ENCODE measurements at regions not wholly inside any gene's neighbourhood (a gene's known extent, or its start where the extent isn't known, plus 50 kb on each side); places are given as distances from the start of the nearest gene placed in this dataset.
A peak's percentile ranks its signal among the peaks of the same experiment; 100 is the strongest.

DNA sequence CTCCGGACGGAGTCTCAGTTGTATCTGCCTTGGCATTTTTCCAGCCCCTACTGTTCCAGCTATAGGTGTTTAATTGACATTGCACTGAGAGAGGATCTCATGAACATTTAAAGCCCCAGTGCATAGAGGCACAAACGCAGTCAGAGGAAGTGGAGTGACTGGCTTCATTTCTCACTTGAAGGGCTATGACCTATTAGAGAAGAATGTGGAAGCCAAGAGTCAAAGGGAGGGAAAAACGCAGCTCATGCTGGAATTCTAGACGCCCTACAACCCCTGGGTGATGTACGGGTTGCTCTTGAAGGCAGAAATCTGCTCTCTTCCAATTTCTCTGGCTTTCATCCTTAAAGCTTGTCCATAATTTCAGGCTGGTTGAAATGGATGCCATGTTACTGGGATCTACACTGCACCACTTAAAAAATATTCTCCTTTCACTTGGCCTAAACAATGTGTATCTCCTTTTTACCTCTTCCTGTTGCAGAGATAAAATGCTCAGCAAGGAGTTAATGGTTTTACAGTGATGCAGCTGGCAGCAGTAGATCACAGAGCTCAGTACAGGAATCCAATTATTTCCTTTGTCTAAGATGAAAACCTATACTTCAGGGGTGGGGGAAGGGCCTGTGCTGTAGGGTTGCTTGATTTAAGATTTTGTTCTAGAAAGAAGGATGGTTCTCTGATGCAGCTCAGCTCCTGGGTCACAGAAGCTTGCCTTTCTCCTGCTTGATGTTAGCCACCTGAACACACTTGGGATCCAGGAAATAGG, 61.8 kb upstream of the MAMDC2 start:
- H3K4me1 Mint-ChIP-seq = peaks cover 26% of the 10 kb centered on the region
- H3K4me3 ChIP-seq (ENCODE audit: low read length) = peak overlapping the region; percentile 30
- DNase-seq = no peak
- TF ChIP-seq, protein P1, sequence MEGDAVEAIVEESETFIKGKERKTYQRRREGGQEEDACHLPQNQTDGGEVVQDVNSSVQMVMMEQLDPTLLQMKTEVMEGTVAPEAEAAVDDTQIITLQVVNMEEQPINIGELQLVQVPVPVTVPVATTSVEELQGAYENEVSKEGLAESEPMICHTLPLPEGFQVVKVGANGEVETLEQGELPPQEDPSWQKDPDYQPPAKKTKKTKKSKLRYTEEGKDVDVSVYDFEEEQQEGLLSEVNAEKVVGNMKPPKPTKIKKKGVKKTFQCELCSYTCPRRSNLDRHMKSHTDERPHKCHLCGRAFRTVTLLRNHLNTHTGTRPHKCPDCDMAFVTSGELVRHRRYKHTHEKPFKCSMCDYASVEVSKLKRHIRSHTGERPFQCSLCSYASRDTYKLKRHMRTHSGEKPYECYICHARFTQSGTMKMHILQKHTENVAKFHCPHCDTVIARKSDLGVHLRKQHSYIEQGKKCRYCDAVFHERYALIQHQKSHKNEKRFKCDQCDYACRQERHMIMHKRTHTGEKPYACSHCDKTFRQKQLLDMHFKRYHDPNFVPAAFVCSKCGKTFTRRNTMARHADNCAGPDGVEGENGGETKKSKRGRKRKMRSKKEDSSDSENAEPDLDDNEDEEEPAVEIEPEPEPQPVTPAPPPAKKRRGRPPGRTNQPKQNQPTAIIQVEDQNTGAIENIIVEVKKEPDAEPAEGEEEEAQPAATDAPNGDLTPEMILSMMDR (conservative IDR thresholded peaks at IDR 0.05) = no peak
- no peaks in the 10 kb centered on the region for H3K36me3 ChIP-seq (ENCODE audit: control insufficient read depth, insufficient read depth, low read length)
- peaks cover 19% of the 10 kb centered on the region for H3K4me1 ChIP-seq (ENCODE audit: control insufficient read depth, insufficient read depth, low read length)
- H3K27ac ChIP-seq (ENCODE audit: low read depth, low read length) = no peak overlapping the region
- no peaks in the 10 kb centered on the region for H3K27me3 Mint-ChIP-seq (ENCODE audit: insufficient read depth)
- no peak overlapping the region for H3K9ac ChIP-seq (ENCODE audit: extremely low read depth, low read length, poor library complexity, severe bottlenecking)
- no peak overlapping the region for H3K27ac Mint-ChIP-seq
- H3K9me3 Mint-ChIP-seq = peaks cover 3% of the 10 kb centered on the region
- no peak overlapping the region for H3K4me3 Mint-ChIP-seq
- H3K27me3 ChIP-seq (ENCODE audit: control insufficient read depth, insufficient read depth, low read length, poor library complexity, severe bottlenecking) = no peaks in the 10 kb centered on the region
- no peaks in the 10 kb centered on the region for H3K36me3 Mint-ChIP-seq (ENCODE audit: low read depth)
- WGBS, 2 experiments (ENCODE audit: insufficient coverage in 1 of 2, insufficient read length in 1 of 2) = 74 to 85% methylated on average over 4 to 6 of the region's 6 CpGs
- peaks cover 18% of the 10 kb centered on the region for H3K9me3 ChIP-seq (ENCODE audit: control insufficient read depth, low read length)

DNA sequence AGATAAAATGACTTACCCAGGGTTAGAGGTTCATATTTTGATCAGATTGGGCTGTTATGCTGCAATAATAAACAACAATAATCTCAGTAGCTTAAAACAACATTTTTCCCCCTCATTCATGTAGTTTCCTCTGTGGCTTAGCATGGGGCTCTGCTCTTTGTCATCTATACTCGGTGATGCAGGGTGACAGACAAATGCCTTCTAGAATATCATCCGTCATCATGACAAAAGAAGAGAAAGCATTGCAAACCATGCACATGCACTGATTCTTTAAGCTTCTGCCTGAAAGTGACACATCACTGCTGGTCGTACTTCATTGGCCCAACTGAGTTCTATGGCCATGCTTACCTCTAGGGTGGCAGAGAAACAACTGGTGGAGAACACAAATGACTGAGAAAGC, 58.8 kb upstream of the MAMDC2 start:
- peaks cover 19% of the 10 kb centered on the region for H3K4me1 ChIP-seq (ENCODE audit: control insufficient read depth, insufficient read depth, low read length)
- DNase-seq = no peak
- TF ChIP-seq, protein P1 (conservative IDR thresholded peaks at IDR 0.05) = no peak

DNA sequence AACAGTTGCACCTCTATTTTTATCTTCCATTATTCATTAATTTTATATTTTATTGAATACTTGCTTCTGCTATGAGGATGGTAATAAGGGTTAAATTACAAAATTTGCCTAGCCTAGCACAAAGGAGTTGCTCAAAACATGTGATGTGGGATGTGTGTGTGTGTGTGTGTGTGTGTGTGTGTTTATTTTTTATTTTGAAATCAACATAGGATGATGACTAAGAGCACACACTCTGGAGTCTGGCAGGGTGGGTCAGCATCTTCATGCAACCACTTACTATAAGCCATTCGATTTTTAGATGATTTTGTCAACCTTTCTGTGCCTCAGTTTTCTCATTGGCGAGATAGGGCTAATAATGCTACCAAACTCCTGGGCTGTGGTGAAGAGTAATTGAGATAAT, 57.7 kb upstream of the MAMDC2 start:
- no peak overlapping the region for H3K27ac ChIP-seq (ENCODE audit: low read depth, low read length)
- Mint-ChIP-seq H3K4me3 (no peak overlapping the region), H3K27me3 (ENCODE audit: insufficient read depth) (no peaks in the 10 kb centered on the region), H3K36me3 (ENCODE audit: low read depth) (no peaks in the 10 kb centered on the region), H3K9me3 (no peaks in the 10 kb centered on the region), H3K27ac (no peak overlapping the region), H3K4me1 (peaks cover 24% of the 10 kb centered on the region)
- H3K9me3 ChIP-seq (ENCODE audit: control insufficient read depth, low read length) = no peaks in the 10 kb centered on the region
- peaks cover 15% of the 10 kb centered on the region for H3K4me1 ChIP-seq (ENCODE audit: control insufficient read depth, insufficient read depth, low read length)
- no peaks in the 10 kb centered on the region for H3K36me3 ChIP-seq (ENCODE audit: control insufficient read depth, insufficient read depth, low read length)
- H3K9ac ChIP-seq (ENCODE audit: extremely low read depth, low read length, poor library complexity, severe bottlenecking) = no peak overlapping the region
- no peak for DNase-seq
- WGBS, 2 experiments (ENCODE audit: insufficient coverage in 1 of 2, insufficient read length in 1 of 2) = 89% methylated on average over 2 of the region's 2 CpGs
- no peaks in the 10 kb centered on the region for H3K27me3 ChIP-seq (ENCODE audit: control insufficient read depth, insufficient read depth, low read length, poor library complexity, severe bottlenecking)
- TF ChIP-seq, protein P1 (conservative IDR thresholded peaks at IDR 0.05) = no peak
- no peak overlapping the region for H3K4me3 ChIP-seq (ENCODE audit: low read length)

More for the DNA sequence above, 58.8 kb upstream of the MAMDC2 start:
- Mint-ChIP-seq H3K9me3 (peaks cover 2% of the 10 kb centered on the region), H3K4me1 (peaks cover 27% of the 10 kb centered on the region), H3K36me3 (ENCODE audit: low read depth) (no peaks in the 10 kb centered on the region), H3K4me3 (no peak overlapping the region), H3K27ac (no peak overlapping the region), H3K27me3 (ENCODE audit: insufficient read depth) (no peaks in the 10 kb centered on the region)
- Histone ChIP-seq H3K9me3 (ENCODE audit: control insufficient read depth, low read length) (peaks cover 8% of the 10 kb centered on the region), H3K9ac (ENCODE audit: extremely low read depth, low read length, poor library complexity, severe bottlenecking) (no peak overlapping the region), H3K27me3 (ENCODE audit: control insufficient read depth, insufficient read depth, low read length, poor library complexity, severe bottlenecking) (no peaks in the 10 kb centered on the region), H3K27ac (ENCODE audit: low read depth, low read length) (no peak overlapping the region), H3K36me3 (ENCODE audit: control insufficient read depth, insufficient read depth, low read length) (no peaks in the 10 kb centered on the region), H3K4me3 (ENCODE audit: low read length) (no peak overlapping the region)
- WGBS, 2 experiments (ENCODE audit: insufficient coverage in 1 of 2, insufficient read length in 1 of 2) = 83 to 93% methylated on average over 3 of the region's 3 CpGs
